ENCODE measurements at regions not wholly inside any gene's neighbourhood (a gene's known extent, or its start where the extent isn't known, plus 50 kb on each side); places are given as distances from the start of the nearest gene placed in this dataset.

DNA sequence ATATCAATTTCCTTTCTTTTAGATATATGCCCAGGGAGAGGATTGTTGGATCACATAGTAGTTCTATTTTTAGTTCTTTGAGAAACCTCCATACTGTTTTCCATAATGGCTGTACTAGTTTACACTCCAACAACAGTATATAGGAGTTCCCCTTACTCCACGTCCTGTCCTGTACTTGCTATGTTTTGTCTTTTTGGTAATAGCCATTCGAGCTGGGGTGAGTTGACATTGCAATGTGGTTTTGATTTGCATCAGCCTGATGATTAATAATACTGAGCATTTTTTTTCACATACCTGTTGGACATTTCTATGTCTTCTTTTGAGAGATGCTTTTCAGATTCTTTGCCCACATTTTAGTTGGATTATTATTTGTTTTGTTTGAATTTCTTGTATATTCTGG is 445.9 kb downstream of the NTRK2 start:
- TF ChIP-seq YY1 (IDR thresholded peaks at IDR 0.05; ENCODE audit: insufficient read depth, insufficient read length), result no peak
- no peak for TF ChIP-seq ZNF274 (IDR thresholded peaks at IDR 0.05; ENCODE audit: low read depth, low read length)

All from NT2/D1 (cell line).